Transverse colon (tissue), 4 donors: ENCODE measurements at regions not wholly inside any gene's neighbourhood (a gene's known extent, or its start where the extent isn't known, plus 50 kb on each side); places are given as distances from the start of the nearest gene placed in this dataset.

Experiments used
- DNase-seq: peaks from one replicate; pipeline ENCODE4 v3.0.0-alpha.2; 2019
- H3K27ac ChIP-seq, 4 donors: fragments of 200-600 bp; sonication (generic); 2 replicates each; pipeline ENCODE4 v1.5.1; 2016 to 2018; ENCODE audit warnings: inconsistent platforms in 4 of 4
- H3K27me3 ChIP-seq: fragments of 200-600 bp; sonication (generic); 2 replicates; pipeline ENCODE4 v1.5.1; 2017; ENCODE audit warnings: inconsistent platforms
- H3K36me3 ChIP-seq, 4 donors: fragments of 200-600 bp; sonication (generic); 2 replicates each; pipeline ENCODE4 v1.5.1; 2017 to 2019; ENCODE audit warnings: inconsistent platforms in 4 of 4
- H3K4me1 ChIP-seq, 4 donors: fragments of 200-600 bp; sonication (generic); 2 replicates each; pipeline ENCODE4 v1.5.1; 2017 to 2020; ENCODE audit warnings: inconsistent platforms in 4 of 4
- H3K4me3 ChIP-seq, 4 donors: fragments of 200-600 bp; sonication (generic); 1 replicate in 1 of 4; 2 replicates in 3 of 4; pipeline versions ENCODE4 v1.5.1 to v1.6.1; 2017 to 2019; ENCODE audit warnings: inconsistent platforms in 4 of 4
- H3K9me3 ChIP-seq, 2 donors: fragments of 200-600 bp; sonication (generic); 2 replicates each; pipeline ENCODE4 v1.5.1; 2017 to 2019; ENCODE audit warnings: inconsistent platforms in 2 of 2
- EP300 ChIP-seq: sonication (generic); formaldehyde crosslinking; IDR thresholded peaks from one replicate; pipeline ENCODE4 v1.6.1; 2017; ENCODE audit warnings: antibody characterized with exemption, low read depth
- POLR2A ChIP-seq: fragments of 450-650 bp; IDR thresholded peaks from one replicate; pipeline ENCODE4 v1.6.1; 2016; ENCODE audit warnings: antibody characterized with exemption, mild to moderate bottlenecking, moderate library complexity
- POLR2AphosphoS5 ChIP-seq, 3 donors: sonication (generic); formaldehyde crosslinking; IDR thresholded peaks; one replicate each; pipeline ENCODE4 v1.6.1; 2016; ENCODE audit warnings: antibody characterized with exemption in 3 of 3
- WGBS, 2 donors: methylation state at CpG; one replicate each; pipeline ENCODE4 v1.1.5; 2018; ENCODE audit warnings: low coverage in 1 of 2; 5-methylcytosine and 5-hydroxymethylcytosine counted together
- in situ Hi-C, 4 donors: fragments of 200-750 bp; cut with MboI; loops; one replicate each; pipeline versions ENCODE4 v1.15.0 to v1.15.1; 2017; ENCODE audit warnings: low sequenced_read_pairs in 3 of 4, low pct_ligation_motif_present in 1 of 4, low pct_unique_long_range_greater_than_20kb in 1 of 4
- intact Hi-C: fragments of 100-400 bp; cut with DNase I; formaldehyde crosslinking; loops from one replicate; pipeline ENCODE4 v1.15.1; 2023; ENCODE audit warnings: low total_unique reads
- TF ChIP-seq, protein P1 (sequence below), 5 experiments: fragments of 200-600 bp in 3 of 5; fragments of 450-650 bp in 2 of 5; sonication (generic) in 3 of 5; IDR thresholded peaks; 1 replicate in 2 of 5; 2 replicates in 3 of 5; pipeline ENCODE4 v1.5.1; 2016 to 2017; ENCODE audit warnings: antibody characterized with exemption in 5 of 5, inconsistent platforms in 3 of 5, mild to moderate bottlenecking in 2 of 5, moderate library complexity in 1 of 5

DNA sequence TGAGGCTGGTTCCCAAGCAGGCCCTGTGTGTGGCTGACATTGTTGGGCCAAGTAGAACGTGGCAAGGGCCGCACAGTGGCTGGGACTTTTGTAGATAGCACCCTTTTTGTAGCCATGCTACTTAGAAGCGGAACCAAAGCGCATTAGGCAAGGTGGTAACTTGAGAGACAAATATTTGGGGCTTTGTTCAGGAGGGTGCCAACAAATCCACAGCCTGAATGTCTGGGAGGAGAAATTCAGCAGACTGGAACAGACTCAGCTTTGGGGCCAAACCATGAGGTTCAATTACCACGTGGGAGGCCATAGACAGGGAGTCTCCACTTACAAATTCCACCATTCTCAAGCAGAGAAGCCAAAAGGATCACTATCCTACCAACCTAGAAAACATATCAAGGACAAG lies 183.7 kb downstream of the RGS9 start:
- in situ Hi-C loops (no loop called here), intact Hi-C loops (no loop called here)
- no peak overlapping the region for H3K4me3 ChIP-seq
- WGBS, 2 donors: 91% methylated on average over 5 of the region's 5 CpGs; no CpG with 5 or more reads in 1 of the 2 donors
- H3K4me1 ChIP-seq: peaks cover 0 to 4% (median 0%) of the 10 kb centered on the region in 4 donors
- H3K36me3 ChIP-seq: no peaks in the 10 kb centered on the region
- TF ChIP-seq, protein P1, sequence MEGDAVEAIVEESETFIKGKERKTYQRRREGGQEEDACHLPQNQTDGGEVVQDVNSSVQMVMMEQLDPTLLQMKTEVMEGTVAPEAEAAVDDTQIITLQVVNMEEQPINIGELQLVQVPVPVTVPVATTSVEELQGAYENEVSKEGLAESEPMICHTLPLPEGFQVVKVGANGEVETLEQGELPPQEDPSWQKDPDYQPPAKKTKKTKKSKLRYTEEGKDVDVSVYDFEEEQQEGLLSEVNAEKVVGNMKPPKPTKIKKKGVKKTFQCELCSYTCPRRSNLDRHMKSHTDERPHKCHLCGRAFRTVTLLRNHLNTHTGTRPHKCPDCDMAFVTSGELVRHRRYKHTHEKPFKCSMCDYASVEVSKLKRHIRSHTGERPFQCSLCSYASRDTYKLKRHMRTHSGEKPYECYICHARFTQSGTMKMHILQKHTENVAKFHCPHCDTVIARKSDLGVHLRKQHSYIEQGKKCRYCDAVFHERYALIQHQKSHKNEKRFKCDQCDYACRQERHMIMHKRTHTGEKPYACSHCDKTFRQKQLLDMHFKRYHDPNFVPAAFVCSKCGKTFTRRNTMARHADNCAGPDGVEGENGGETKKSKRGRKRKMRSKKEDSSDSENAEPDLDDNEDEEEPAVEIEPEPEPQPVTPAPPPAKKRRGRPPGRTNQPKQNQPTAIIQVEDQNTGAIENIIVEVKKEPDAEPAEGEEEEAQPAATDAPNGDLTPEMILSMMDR (IDR thresholded peaks at IDR 0.05): no peak
- TF ChIP-seq POLR2AphosphoS5 (IDR thresholded peaks at IDR 0.05): no peak
- TF ChIP-seq POLR2A: no peak
- TF ChIP-seq EP300: no peak
- no peak for DNase-seq
- no peaks in the 10 kb centered on the region for H3K9me3 ChIP-seq
- no peaks in the 10 kb centered on the region for H3K27me3 ChIP-seq
- H3K27ac ChIP-seq: no peak overlapping the region

DNA sequence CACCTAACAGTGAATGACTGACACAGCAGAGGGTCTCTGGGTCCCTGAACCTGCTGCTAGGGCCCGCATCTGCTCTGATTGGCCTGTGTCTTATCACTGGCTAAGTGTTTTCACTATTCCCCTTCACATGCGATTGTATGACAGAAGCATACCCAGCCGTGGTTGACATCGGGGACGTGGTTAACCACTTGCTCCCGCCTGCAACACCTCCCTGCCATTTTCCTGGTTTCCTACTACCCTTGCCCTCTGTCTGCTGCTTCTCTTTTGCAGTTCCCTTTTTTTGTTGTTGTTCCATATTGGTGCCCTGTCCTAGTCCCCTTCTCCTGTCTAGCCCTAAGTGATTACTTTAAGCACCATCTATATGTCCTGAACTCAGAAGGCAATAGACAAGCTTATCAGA lies 177.0 kb downstream of the RGS9 start:
- Histone ChIP-seq H3K27ac (no peak overlapping the region), H3K9me3 (no peaks in the 10 kb centered on the region), H3K4me1 (no peaks in the 10 kb centered on the region), H3K4me3 (no peak overlapping the region), H3K27me3 (peaks cover 11% of the 10 kb centered on the region), H3K36me3 (no peaks in the 10 kb centered on the region)
- TF ChIP-seq EP300 (no peak), POLR2A (no peak), POLR2AphosphoS5 (IDR thresholded peaks at IDR 0.05) (no peak)
- TF ChIP-seq, protein P1 (IDR thresholded peaks at IDR 0.05): no peak
- no peak for DNase-seq
- 68 to 88% methylated on average over 5 to 6 of the region's 6 CpGs for WGBS, 2 donors
- in situ Hi-C loops (no loop called here), intact Hi-C loops (no loop called here)

DNA sequence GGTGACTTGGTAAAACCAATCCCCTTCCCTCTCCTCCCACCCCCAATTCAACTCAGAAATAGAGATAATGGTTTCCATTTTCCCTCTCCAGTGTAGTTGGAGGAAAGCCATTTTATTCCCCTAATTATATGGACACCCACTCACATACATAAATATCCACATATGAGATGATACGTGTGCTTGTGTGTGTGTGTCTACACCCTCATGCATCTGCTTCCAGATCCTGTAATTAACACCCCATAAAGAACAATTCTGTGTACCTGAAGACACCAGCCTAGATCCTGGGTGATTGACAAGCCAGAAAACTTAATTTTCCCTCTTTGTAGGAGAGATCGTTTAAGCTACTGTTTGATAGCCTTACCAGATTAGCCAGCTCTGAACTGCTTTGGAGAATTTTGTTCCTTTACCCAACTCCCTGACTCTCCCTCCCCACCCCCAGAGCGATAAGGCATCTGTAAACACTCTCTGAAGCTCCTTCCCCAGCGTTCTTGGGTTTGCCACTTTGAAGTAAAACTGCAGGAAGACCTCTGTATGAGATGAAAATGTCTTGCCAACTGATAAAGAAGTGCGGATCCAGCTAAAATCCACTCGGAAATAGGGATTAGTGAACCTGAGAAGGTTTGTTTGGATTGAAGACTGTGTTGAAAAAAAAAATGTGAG lies 175.7 kb downstream of the RGS9 start:
- no peak for DNase-seq
- Histone ChIP-seq H3K27me3 (peaks cover 11% of the 10 kb centered on the region), H3K4me3 (no peak overlapping the region), H3K9me3 (no peaks in the 10 kb centered on the region), H3K4me1 (no peaks in the 10 kb centered on the region), H3K36me3 (no peaks in the 10 kb centered on the region), H3K27ac (no peak overlapping the region)
- TF ChIP-seq POLR2AphosphoS5 (IDR thresholded peaks at IDR 0.05): no peak
- TF ChIP-seq EP300: no peak
- no peak for TF ChIP-seq POLR2A
- TF ChIP-seq, protein P1 (IDR thresholded peaks at IDR 0.05): no peak
- intact Hi-C loops (no loop called here), in situ Hi-C loops (no loop called here)
- 29 to 30% methylated on average over 3 to 6 of the region's 6 CpGs for WGBS, 2 donors

DNA sequence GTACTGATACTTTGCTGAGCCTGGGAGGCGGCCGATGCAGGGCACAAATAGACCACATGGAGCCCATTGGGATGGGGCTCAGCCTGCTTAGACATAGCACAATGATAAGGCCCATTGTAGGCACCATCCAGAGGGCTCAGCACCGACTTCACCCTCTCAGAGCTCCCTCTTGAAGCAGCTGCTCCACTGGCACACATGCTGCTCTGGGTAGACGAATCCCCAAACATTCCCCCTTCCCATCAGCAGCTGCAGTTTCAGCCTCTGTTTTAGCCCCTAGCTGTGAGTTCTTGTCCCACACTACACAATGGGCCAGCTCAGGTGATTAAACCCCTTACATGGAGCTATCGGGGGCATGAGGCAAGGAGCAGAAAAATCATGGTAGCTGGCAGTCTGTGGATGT lies 174.1 kb downstream of the RGS9 start:
- 87% methylated on average over 5 of the region's 5 CpGs; no CpG with 5 or more reads in 1 of the 2 donors for WGBS, 2 donors

More for the DNA sequence above, 174.1 kb downstream of the RGS9 start:
- H3K27ac ChIP-seq: no peak overlapping the region
- in situ Hi-C loops: no loop called here
- H3K36me3 ChIP-seq: no peaks in the 10 kb centered on the region
- no peaks in the 10 kb centered on the region for H3K4me1 ChIP-seq
- no peaks in the 10 kb centered on the region for H3K9me3 ChIP-seq
- no peak for DNase-seq
- TF ChIP-seq EP300: no peak
- no peak for TF ChIP-seq POLR2A
- TF ChIP-seq POLR2AphosphoS5 (IDR thresholded peaks at IDR 0.05): no peak
- TF ChIP-seq, protein P1 (IDR thresholded peaks at IDR 0.05): no peak
- peaks cover 11% of the 10 kb centered on the region for H3K27me3 ChIP-seq
- intact Hi-C loops: no loop called here
- H3K4me3 ChIP-seq: no peak overlapping the region
